ENCODE measurements at regions not wholly inside any gene's neighbourhood (a gene's known extent, or its start where the extent isn't known, plus 50 kb on each side); places are given as distances from the start of the nearest gene placed in this dataset.

DNA sequence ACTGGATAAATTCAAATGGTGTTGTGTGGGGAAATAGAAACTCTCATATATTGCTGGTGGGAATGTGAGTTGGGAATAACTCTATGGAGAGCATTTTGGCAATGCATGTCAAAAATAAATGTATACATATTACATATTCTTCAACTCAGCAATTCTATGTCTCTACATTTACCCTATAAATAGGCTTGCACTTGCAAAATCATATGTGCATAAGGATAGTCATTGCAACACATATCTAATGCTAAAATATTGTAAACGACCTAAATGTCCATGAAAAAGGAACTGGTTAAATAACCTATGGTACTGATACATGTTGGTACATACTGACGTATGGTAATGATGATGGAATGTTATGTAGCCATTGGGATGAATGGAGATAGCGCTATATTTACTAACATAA, 94.5 kb upstream of the CHD1 start:
- TF ChIP-seq EZH2phosphoT487 (IDR thresholded peaks at IDR 0.05; ENCODE audit: low read length), result no peak
- TF ChIP-seq, protein P1, sequence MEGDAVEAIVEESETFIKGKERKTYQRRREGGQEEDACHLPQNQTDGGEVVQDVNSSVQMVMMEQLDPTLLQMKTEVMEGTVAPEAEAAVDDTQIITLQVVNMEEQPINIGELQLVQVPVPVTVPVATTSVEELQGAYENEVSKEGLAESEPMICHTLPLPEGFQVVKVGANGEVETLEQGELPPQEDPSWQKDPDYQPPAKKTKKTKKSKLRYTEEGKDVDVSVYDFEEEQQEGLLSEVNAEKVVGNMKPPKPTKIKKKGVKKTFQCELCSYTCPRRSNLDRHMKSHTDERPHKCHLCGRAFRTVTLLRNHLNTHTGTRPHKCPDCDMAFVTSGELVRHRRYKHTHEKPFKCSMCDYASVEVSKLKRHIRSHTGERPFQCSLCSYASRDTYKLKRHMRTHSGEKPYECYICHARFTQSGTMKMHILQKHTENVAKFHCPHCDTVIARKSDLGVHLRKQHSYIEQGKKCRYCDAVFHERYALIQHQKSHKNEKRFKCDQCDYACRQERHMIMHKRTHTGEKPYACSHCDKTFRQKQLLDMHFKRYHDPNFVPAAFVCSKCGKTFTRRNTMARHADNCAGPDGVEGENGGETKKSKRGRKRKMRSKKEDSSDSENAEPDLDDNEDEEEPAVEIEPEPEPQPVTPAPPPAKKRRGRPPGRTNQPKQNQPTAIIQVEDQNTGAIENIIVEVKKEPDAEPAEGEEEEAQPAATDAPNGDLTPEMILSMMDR (IDR thresholded peaks at IDR 0.05; ENCODE audit: low read length), result no peak
- no peak for TF ChIP-seq EZH2 (optimal IDR thresholded peaks at IDR 0.05; ENCODE audit: low read depth, low read length)
- H3K4me2 ChIP-seq (ENCODE audit: low read depth, low read length), result no peak overlapping the region
- H3K79me2 ChIP-seq (ENCODE audit: low read length), result no peaks in the 10 kb centered on the region
- no peaks in the 10 kb centered on the region for H3K36me3 ChIP-seq (replicated peaks; ENCODE audit: insufficient read depth, low read length)
- no peak overlapping the region for H3K4me3 ChIP-seq (ENCODE audit: low read length)
- H3K9me2 ChIP-seq (replicated peaks; ENCODE audit: insufficient read depth, low read length), result no peaks in the 10 kb centered on the region
- peaks cover 38% of the 10 kb centered on the region for H3K27me3 ChIP-seq (replicated peaks; ENCODE audit: insufficient read depth, low read length)
- no peak overlapping the region for H2AFZ ChIP-seq (ENCODE audit: low read length)
- peaks cover 17% of the 10 kb centered on the region for H3F3A ChIP-seq (ENCODE audit: insufficient read depth, low read length)
- H3K9ac ChIP-seq (ENCODE audit: low read length), result no peak overlapping the region
- H4K20me1 ChIP-seq (ENCODE audit: insufficient read depth, low read length), result peaks cover 7% of the 10 kb centered on the region; the same call in 1 of the 2 replicates
- H3K27ac ChIP-seq (ENCODE audit: low read length), result no peak overlapping the region
- DNase-seq, result no peak
- no peaks in the 10 kb centered on the region for H3K9me3 ChIP-seq (replicated peaks; ENCODE audit: insufficient read depth, low read length)
- peaks cover 21% of the 10 kb centered on the region for H3K4me1 ChIP-seq (ENCODE audit: low read length)

DNA sequence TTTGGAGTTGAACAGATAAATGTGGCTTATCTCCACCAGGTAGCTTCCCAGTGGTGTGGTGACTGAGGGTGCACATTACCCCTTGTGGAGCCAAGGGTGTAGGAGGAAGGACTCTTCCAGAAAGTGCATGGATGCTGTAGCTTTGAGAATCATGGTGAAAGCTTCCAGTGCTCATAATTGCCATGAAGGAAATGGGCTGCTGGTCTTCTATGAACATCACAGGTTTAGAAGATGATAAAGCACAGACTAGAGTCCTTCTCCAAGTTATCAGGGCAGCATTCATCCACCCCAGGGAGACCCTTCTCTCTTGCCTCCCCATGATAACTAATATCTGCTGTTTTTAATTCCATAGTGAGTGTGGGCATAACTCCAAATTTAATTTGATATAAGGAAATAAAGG, 93.4 kb upstream of the CHD1 start:
- Histone ChIP-seq H3K4me2 (ENCODE audit: low read depth, low read length) (no peak overlapping the region), H3K36me3 (replicated peaks; ENCODE audit: insufficient read depth, low read length) (no peaks in the 10 kb centered on the region), H3F3A (ENCODE audit: insufficient read depth, low read length) (peaks cover 6% of the 10 kb centered on the region), H4K20me1 (ENCODE audit: insufficient read depth, low read length) (peaks cover 3% of the 10 kb centered on the region; the same call in 1 of the 2 replicates), H3K9ac (ENCODE audit: low read length) (no peak overlapping the region), H3K9me3 (replicated peaks; ENCODE audit: insufficient read depth, low read length) (no peaks in the 10 kb centered on the region), H3K27me3 (replicated peaks; ENCODE audit: insufficient read depth, low read length) (peaks cover 35% of the 10 kb centered on the region), H3K4me3 (ENCODE audit: low read length) (no peak overlapping the region), H3K4me1 (ENCODE audit: low read length) (peaks cover 12% of the 10 kb centered on the region), H3K79me2 (ENCODE audit: low read length) (no peaks in the 10 kb centered on the region), H3K27ac (ENCODE audit: low read length) (no peak overlapping the region), H3K9me2 (replicated peaks; ENCODE audit: insufficient read depth, low read length) (no peaks in the 10 kb centered on the region), H2AFZ (ENCODE audit: low read length) (no peak overlapping the region)
- TF ChIP-seq EZH2phosphoT487 (IDR thresholded peaks at IDR 0.05; ENCODE audit: low read length) (no peak), EZH2 (optimal IDR thresholded peaks at IDR 0.05; ENCODE audit: low read depth, low read length) (no peak)
- TF ChIP-seq, protein P1 (IDR thresholded peaks at IDR 0.05; ENCODE audit: low read length), result no peak
- no peak for DNase-seq

DNA sequence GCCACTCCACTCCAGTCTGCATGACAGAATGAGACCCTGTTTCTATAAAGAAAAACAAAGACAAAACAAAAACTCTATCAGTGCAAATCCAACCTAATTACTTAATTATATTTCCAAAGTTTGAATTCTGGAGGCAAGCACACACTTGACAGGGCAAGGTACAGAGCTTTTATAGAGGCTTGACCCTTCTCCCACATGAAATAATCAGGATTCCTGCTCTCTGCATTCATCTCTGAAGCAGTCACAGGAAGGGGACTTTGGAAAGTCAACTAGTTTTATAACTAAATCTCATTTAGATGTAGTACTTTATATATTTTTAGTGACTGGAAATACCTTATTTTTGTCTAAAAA, 91.9 kb upstream of the CHD1 start:
- Histone ChIP-seq H3K27ac (ENCODE audit: low read length) (no peak overlapping the region), H3K9me3 (replicated peaks; ENCODE audit: insufficient read depth, low read length) (no peaks in the 10 kb centered on the region), H2AFZ (ENCODE audit: low read length) (no peak overlapping the region), H3K4me2 (ENCODE audit: low read depth, low read length) (no peak overlapping the region), H3K27me3 (replicated peaks; ENCODE audit: insufficient read depth, low read length) (peaks cover 24% of the 10 kb centered on the region), H3K79me2 (ENCODE audit: low read length) (no peaks in the 10 kb centered on the region), H3K36me3 (replicated peaks; ENCODE audit: insufficient read depth, low read length) (no peaks in the 10 kb centered on the region), H3K4me1 (ENCODE audit: low read length) (no peaks in the 10 kb centered on the region), H3K9ac (ENCODE audit: low read length) (no peak overlapping the region), H3K9me2 (replicated peaks; ENCODE audit: insufficient read depth, low read length) (no peaks in the 10 kb centered on the region), H4K20me1 (ENCODE audit: insufficient read depth, low read length) (no peaks in the 10 kb centered on the region), H3F3A (ENCODE audit: insufficient read depth, low read length) (no peaks in the 10 kb centered on the region), H3K4me3 (ENCODE audit: low read length) (no peak overlapping the region)
- TF ChIP-seq EZH2 (optimal IDR thresholded peaks at IDR 0.05; ENCODE audit: low read depth, low read length) (no peak), EZH2phosphoT487 (IDR thresholded peaks at IDR 0.05; ENCODE audit: low read length) (no peak)
- TF ChIP-seq, protein P1 (IDR thresholded peaks at IDR 0.05; ENCODE audit: low read length), result no peak
- no peak for DNase-seq

All from MM.1S (cell line).